HUES48 (cell line): ENCODE measurements at regions not wholly inside any gene's neighbourhood (a gene's known extent, or its start where the extent isn't known, plus 50 kb on each side); places are given as distances from the start of the nearest gene placed in this dataset.

ENCODE experiments used
- H3K27ac ChIP-seq: one replicate; pipeline ENCODE4 v1.7.0; 2013; ENCODE audit warnings: low read depth, low read length, inconsistent platforms
- H3K27me3 ChIP-seq: 2 replicates; pipeline ENCODE4 v1.6.1; 2013; ENCODE audit warnings: mild to moderate bottlenecking, low read length; ENCODE audit not compliant: control insufficient read depth, insufficient read depth
- H3K36me3 ChIP-seq: 2 replicates; pipeline ENCODE4 v1.6.1; 2013; ENCODE audit warnings: low read length; ENCODE audit not compliant: control insufficient read depth, insufficient read depth
- H3K4me1 ChIP-seq: 2 replicates; pipeline ENCODE4 v1.6.1; 2013; ENCODE audit warnings: mild to moderate bottlenecking, low read length; ENCODE audit not compliant: control insufficient read depth, insufficient read depth
- H3K4me3 ChIP-seq: 2 replicates; pipeline ENCODE4 v1.5.1; 2013; ENCODE audit warnings: mild to moderate bottlenecking, low read depth, low read length
- H3K9ac ChIP-seq: 2 replicates; pipeline ENCODE4 v1.6.1; 2013; ENCODE audit warnings: mild to moderate bottlenecking, low read depth, low read length, moderate library complexity
- H3K9me3 ChIP-seq: 2 replicates; pipeline ENCODE4 v1.6.1; 2013; ENCODE audit warnings: low read length; ENCODE audit not compliant: control insufficient read depth, insufficient read depth

GRCh38 chr1:2860476-2861142 is 59.1 kb upstream of the TTC34 start:
- no peaks in the 10 kb centered on the region for H3K36me3 ChIP-seq
- H3K27me3 ChIP-seq, result no peaks in the 10 kb centered on the region
- no peak overlapping the region for H3K27ac ChIP-seq
- no peak overlapping the region for H3K9ac ChIP-seq
- no peak overlapping the region for H3K4me3 ChIP-seq
- H3K4me1 ChIP-seq, result no peaks in the 10 kb centered on the region
- peaks cover 17% of the 10 kb centered on the region for H3K9me3 ChIP-seq

- no peak overlapping the region for H3K4me3 ChIP-seq
- no peaks in the 10 kb centered on the region for H3K27me3 ChIP-seq
- H3K4me1 ChIP-seq, result no peaks in the 10 kb centered on the region
- H3K9me3 ChIP-seq, result peaks cover 17% of the 10 kb centered on the region
- H3K36me3 ChIP-seq, result no peaks in the 10 kb centered on the region
- H3K9ac ChIP-seq, result no peak overlapping the region
- no peak overlapping the region for H3K27ac ChIP-seq
Measured at GRCh38 chr1:2861143-2861987, 59.9 kb upstream of the TTC34 start.

GRCh38 chr1:2861988-2862813 is 60.7 kb upstream of the TTC34 start:
- H3K27me3 ChIP-seq, result no peaks in the 10 kb centered on the region
- H3K27ac ChIP-seq, result no peak overlapping the region
- H3K4me1 ChIP-seq, result no peaks in the 10 kb centered on the region
- no peak overlapping the region for H3K9ac ChIP-seq
- no peaks in the 10 kb centered on the region for H3K36me3 ChIP-seq
- H3K4me3 ChIP-seq, result no peak overlapping the region
- H3K9me3 ChIP-seq, result peaks cover 15% of the 10 kb centered on the region

- peaks cover 12% of the 10 kb centered on the region for H3K9me3 ChIP-seq
Measured at GRCh38 chr1:2862814-2863647, 61.5 kb upstream of the TTC34 start.

GRCh38 chr1:2863648-2863963 is 62.1 kb upstream of the TTC34 start:
- H3K27me3 ChIP-seq, result no peaks in the 10 kb centered on the region
- no peak overlapping the region for H3K27ac ChIP-seq
- no peaks in the 10 kb centered on the region for H3K36me3 ChIP-seq
- no peaks in the 10 kb centered on the region for H3K4me1 ChIP-seq
- H3K9ac ChIP-seq, result no peak overlapping the region
- H3K9me3 ChIP-seq, result peaks cover 9% of the 10 kb centered on the region; the same call in 1 of the 2 replicates
- H3K4me3 ChIP-seq, result no peak overlapping the region

More at GRCh38 chr1:2862814-2863647, 61.5 kb upstream of the TTC34 start:
- H3K27me3 ChIP-seq, result no peaks in the 10 kb centered on the region
- H3K9ac ChIP-seq, result no peak overlapping the region
- no peaks in the 10 kb centered on the region for H3K36me3 ChIP-seq
- no peak overlapping the region for H3K4me3 ChIP-seq
- H3K4me1 ChIP-seq, result no peaks in the 10 kb centered on the region
- H3K27ac ChIP-seq, result no peak overlapping the region

- H3K9me3 ChIP-seq, result peaks cover 4% of the 10 kb centered on the region; the same call in 1 of the 2 replicates
Measured at GRCh38 chr1:2864203-2864905, 62.9 kb upstream of the TTC34 start.

GRCh38 chr1:2865000-2865399 is 63.5 kb upstream of the TTC34 start:
- no peaks in the 10 kb centered on the region; the same call in 1 of the 2 replicates for H3K9me3 ChIP-seq
- H3K36me3 ChIP-seq, result no peaks in the 10 kb centered on the region
- no peaks in the 10 kb centered on the region for H3K27me3 ChIP-seq
- no peak overlapping the region for H3K9ac ChIP-seq
- H3K4me1 ChIP-seq, result no peaks in the 10 kb centered on the region
- H3K4me3 ChIP-seq, result no peak overlapping the region
- H3K27ac ChIP-seq, result no peak overlapping the region

More at GRCh38 chr1:2864203-2864905, 62.9 kb upstream of the TTC34 start:
- no peaks in the 10 kb centered on the region for H3K27me3 ChIP-seq
- no peak overlapping the region for H3K4me3 ChIP-seq
- no peak overlapping the region for H3K9ac ChIP-seq
- H3K36me3 ChIP-seq, result no peaks in the 10 kb centered on the region
- H3K4me1 ChIP-seq, result no peaks in the 10 kb centered on the region
- H3K27ac ChIP-seq, result no peak overlapping the region

GRCh38 chr1:2865571-2866421 is 64.3 kb upstream of the TTC34 start:
- Histone ChIP-seq H3K4me3 (no peak overlapping the region), H3K36me3 (no peaks in the 10 kb centered on the region), H3K27me3 (no peaks in the 10 kb centered on the region), H3K4me1 (no peaks in the 10 kb centered on the region), H3K9me3 (peaks cover 4% of the 10 kb centered on the region), H3K9ac (no peak overlapping the region), H3K27ac (no peak overlapping the region)

GRCh38 chr1:2866422-2867086 is 65.1 kb upstream of the TTC34 start:
- Histone ChIP-seq H3K4me3 (no peak overlapping the region), H3K27me3 (no peaks in the 10 kb centered on the region), H3K27ac (no peak overlapping the region), H3K4me1 (no peaks in the 10 kb centered on the region), H3K9me3 (peaks cover 11% of the 10 kb centered on the region), H3K9ac (no peak overlapping the region), H3K36me3 (no peaks in the 10 kb centered on the region)
